ENCODE measurements at regions not wholly inside any gene's neighbourhood (a gene's known extent, or its start where the extent isn't known, plus 50 kb on each side); places are given as distances from the start of the nearest gene placed in this dataset.

DNA sequence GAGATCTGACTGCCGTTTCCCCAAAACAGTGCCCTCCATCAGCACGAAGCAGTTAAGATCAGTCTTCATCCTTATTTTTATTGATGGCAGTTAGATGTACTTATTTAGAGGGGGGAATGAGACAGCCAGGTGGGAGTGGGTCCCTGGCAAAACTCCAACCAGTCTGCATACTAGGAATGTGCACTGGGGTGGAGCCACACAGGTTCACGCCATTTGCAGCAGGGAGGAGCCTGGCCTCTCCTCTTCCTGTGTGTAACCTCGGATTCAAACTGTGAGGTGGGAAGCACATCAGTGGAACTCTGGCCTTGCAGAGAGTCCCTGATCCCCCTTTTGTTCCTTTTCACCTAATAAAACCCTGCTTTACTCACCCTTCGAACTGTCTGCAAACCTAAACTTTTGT lies 987.7 kb upstream of the GRIA3 start:
- TF ChIP-seq SPI1 (IDR thresholded peaks at IDR 0.05; ENCODE audit: low read depth, low read length) (no peak), POLR2A (IDR thresholded peaks at IDR 0.05; ENCODE audit: low read depth, low read length) (no peak), TAF1 (IDR thresholded peaks at IDR 0.05; ENCODE audit: low read depth, low read length) (no peak)
